Fibroblast of peridontal ligament (primary cell): ENCODE measurements at regions not wholly inside any gene's neighbourhood (a gene's known extent, or its start where the extent isn't known, plus 50 kb on each side); places are given as distances from the start of the nearest gene placed in this dataset.

Experiments
- DNase-seq: peaks from one replicate; pipeline ENCODE4 v3.0.0-alpha.2; 2010; ENCODE audit errors: extremely low read depth

GRCh38 chr10:8418631-8419030, 364.1 kb downstream of the GATA3 start:
- DNase-seq = peak; percentile 7

GRCh38 chr10:8420182-8420581, 365.7 kb downstream of the GATA3 start:
- DNase-seq = no peak

GRCh38 chr10:8424555-8425211, 370.2 kb downstream of the GATA3 start:
- DNase-seq = no peak

GRCh38 chr10:8428654-8429053, 374.2 kb downstream of the GATA3 start:
- DNase-seq = no peak

- DNase-seq = no peak
These were observed 375.8 kb downstream of the GATA3 start for GRCh38 chr10:8430321-8430720.

GRCh38 chr10:8431511-8431910, 377.0 kb downstream of the GATA3 start:
- no peak for DNase-seq

- DNase-seq = no peak
These were observed 380.9 kb downstream of the GATA3 start for GRCh38 chr10:8435186-8436055.

GRCh38 chr10:8437896-8438295, 383.4 kb downstream of the GATA3 start:
- DNase-seq = no peak

- DNase-seq = no peak
These were observed 384.1 kb downstream of the GATA3 start for GRCh38 chr10:8438603-8439002.

- no peak for DNase-seq
These were observed 384.6 kb downstream of the GATA3 start for GRCh38 chr10:8439040-8439439.

- no peak for DNase-seq
These were observed 390.1 kb downstream of the GATA3 start for GRCh38 chr10:8444630-8445029.

GRCh38 chr10:8445353-8445752, 390.9 kb downstream of the GATA3 start:
- DNase-seq = no peak

- DNase-seq = no peak
These were observed 395.4 kb downstream of the GATA3 start for GRCh38 chr10:8449909-8450308.

GRCh38 chr10:8453587-8453986, 399.1 kb downstream of the GATA3 start:
- DNase-seq = no peak

GRCh38 chr10:8454357-8454756, 399.9 kb downstream of the GATA3 start:
- DNase-seq = no peak

- no peak for DNase-seq
These were observed 400.7 kb downstream of the GATA3 start for GRCh38 chr10:8455181-8455580.

GRCh38 chr10:8456386-8456785, 401.9 kb downstream of the GATA3 start:
- DNase-seq = no peak

GRCh38 chr10:8460626-8461025, 406.1 kb downstream of the GATA3 start:
- no peak for DNase-seq

- DNase-seq = no peak
These were observed 408.1 kb downstream of the GATA3 start for GRCh38 chr10:8462565-8462964.

- DNase-seq = no peak
These were observed 409.4 kb downstream of the GATA3 start for GRCh38 chr10:8463853-8464252.

- DNase-seq = no peak
These were observed 414.0 kb downstream of the GATA3 start for GRCh38 chr10:8468477-8468876.

GRCh38 chr10:8473205-8473604, 418.7 kb downstream of the GATA3 start:
- DNase-seq = no peak

- no peak for DNase-seq
These were observed 422.8 kb downstream of the GATA3 start for GRCh38 chr10:8477300-8477699.
